ENCODE measurements at regions not wholly inside any gene's neighbourhood (a gene's known extent, or its start where the extent isn't known, plus 50 kb on each side); places are given as distances from the start of the nearest gene placed in this dataset.

- TF ChIP-seq, protein P1, sequence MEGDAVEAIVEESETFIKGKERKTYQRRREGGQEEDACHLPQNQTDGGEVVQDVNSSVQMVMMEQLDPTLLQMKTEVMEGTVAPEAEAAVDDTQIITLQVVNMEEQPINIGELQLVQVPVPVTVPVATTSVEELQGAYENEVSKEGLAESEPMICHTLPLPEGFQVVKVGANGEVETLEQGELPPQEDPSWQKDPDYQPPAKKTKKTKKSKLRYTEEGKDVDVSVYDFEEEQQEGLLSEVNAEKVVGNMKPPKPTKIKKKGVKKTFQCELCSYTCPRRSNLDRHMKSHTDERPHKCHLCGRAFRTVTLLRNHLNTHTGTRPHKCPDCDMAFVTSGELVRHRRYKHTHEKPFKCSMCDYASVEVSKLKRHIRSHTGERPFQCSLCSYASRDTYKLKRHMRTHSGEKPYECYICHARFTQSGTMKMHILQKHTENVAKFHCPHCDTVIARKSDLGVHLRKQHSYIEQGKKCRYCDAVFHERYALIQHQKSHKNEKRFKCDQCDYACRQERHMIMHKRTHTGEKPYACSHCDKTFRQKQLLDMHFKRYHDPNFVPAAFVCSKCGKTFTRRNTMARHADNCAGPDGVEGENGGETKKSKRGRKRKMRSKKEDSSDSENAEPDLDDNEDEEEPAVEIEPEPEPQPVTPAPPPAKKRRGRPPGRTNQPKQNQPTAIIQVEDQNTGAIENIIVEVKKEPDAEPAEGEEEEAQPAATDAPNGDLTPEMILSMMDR (conservative IDR thresholded peaks at IDR 0.05): no peak
- no CpG with 5 or more reads among the region's 4 CpGs for WGBS (ENCODE audit: extremely low coverage, insufficient read length, low lambda C conversion rate)
- Mint-ChIP-seq H3K4me3 (no peak overlapping the region), H3K9me3 (peaks cover 2 to 3% of the 10 kb centered on the region in 2 experiments; a peak in 2 of 5 replicates), H3K4me1 (peaks cover 20 to 21% of the 10 kb centered on the region in 2 experiments), H3K27me3 (ENCODE audit: low read depth) (peaks cover 6% of the 10 kb centered on the region; the same call in 1 of the 2 replicates), H3K27ac (no peak overlapping the region), H3K36me3 (ENCODE audit: insufficient read depth in 1 of 3, low read depth in 3 of 3) (peaks cover 0 to 4% (median 0%) of the 10 kb centered on the region in 3 experiments; a peak in 1 of 7 replicates)
- no peak overlapping the region for H3K14ac ChIP-seq (ENCODE audit: insufficient read depth, low read length)
- H4K8ac ChIP-seq (replicated peaks; ENCODE audit: insufficient read length, low read depth, low read length): no peak overlapping the region
- H2BK5ac ChIP-seq (ENCODE audit: insufficient read length, low read length): no peak overlapping the region
- 0 out of 2 replicates have a peak, but pooled peaks cover 1% of the 10 kb centered on the region for H3K79me2 ChIP-seq (ENCODE audit: insufficient read depth, low read length)
- H4K5ac ChIP-seq (ENCODE audit: insufficient read length, low read depth, low read length): no peak overlapping the region
- H2BK20ac ChIP-seq (ENCODE audit: low read depth, low read length, poor library complexity, severe bottlenecking): no peak overlapping the region
- no peak overlapping the region for H3K56ac ChIP-seq (ENCODE audit: insufficient read length, low read depth, low read length)
- H4K91ac ChIP-seq (ENCODE audit: insufficient read length, low read depth, low read length): no peak overlapping the region
- H3K27ac ChIP-seq (ENCODE audit: insufficient read length, low read depth, low read length): no peak overlapping the region
- H4K20me1 ChIP-seq (ENCODE audit: control insufficient read depth, insufficient read depth, insufficient read length): no peaks in the 10 kb centered on the region
- H3K4me2 ChIP-seq (ENCODE audit: insufficient read depth, insufficient read length, low read length): no peak overlapping the region
- H2BK15ac ChIP-seq (ENCODE audit: low read depth, low read length): no peak overlapping the region
- H3K4me1 ChIP-seq (ENCODE audit: insufficient read depth, low read length): no peaks in the 10 kb centered on the region; the same call in 1 of the 2 replicates
- no peak overlapping the region for H2BK12ac ChIP-seq (ENCODE audit: insufficient read length, low read depth, low read length)
- H2AFZ ChIP-seq (ENCODE audit: low read length): no peak overlapping the region
- no peak overlapping the region for H3T11ph ChIP-seq (ENCODE audit: low read length)
- DNase-seq: peak; percentile 17
- H3K4ac ChIP-seq (ENCODE audit: low read depth, low read length): no peak overlapping the region
- no peak overlapping the region for H3K18ac ChIP-seq (ENCODE audit: insufficient read length, low read depth, low read length)
- no peak overlapping the region for H2BK120ac ChIP-seq (ENCODE audit: low read depth, low read length, poor library complexity, severe bottlenecking)
- H3K79me1 ChIP-seq (ENCODE audit: insufficient read depth, low read depth, low read length, poor library complexity, severe bottlenecking): no peaks in the 10 kb centered on the region
- no peak overlapping the region for H3K9ac ChIP-seq (ENCODE audit: extremely low read depth, insufficient read length, low read length)
- no peaks in the 10 kb centered on the region for H3K9me3 ChIP-seq (ENCODE audit: control insufficient read depth, low read depth, low read length)
- no peaks in the 10 kb centered on the region; the same call in 1 of the 2 replicates for H3K27me3 ChIP-seq (ENCODE audit: insufficient read depth, low read length)
- H3K23me2 ChIP-seq (ENCODE audit: insufficient read length, low read depth, low read length, poor library complexity, severe bottlenecking): no peaks in the 10 kb centered on the region
- no peak overlapping the region for H2AK5ac ChIP-seq (ENCODE audit: insufficient read length, low read length)
- H3K23ac ChIP-seq (ENCODE audit: insufficient read length, low read depth, low read length): no peak overlapping the region
Measured at GRCh38 chr15:68492855-68493254, 60.9 kb upstream of the ITGA11 start.

Measured in H9 (cell line).